Uterus (tissue), 2 donors: ENCODE measurements at regions not wholly inside any gene's neighbourhood (a gene's known extent, or its start where the extent isn't known, plus 50 kb on each side); places are given as distances from the start of the nearest gene placed in this dataset.

ENCODE experiments used
- POLR2A ChIP-seq, 2 donors: fragments of 450-650 bp; IDR thresholded peaks; one replicate each; pipeline ENCODE4 v1.6.1; 2016; ENCODE audit warnings: antibody characterized with exemption in 2 of 2, mild to moderate bottlenecking in 1 of 2, moderate library complexity in 1 of 2
- TF ChIP-seq, protein P1 (sequence below), 4 experiments: fragments of 200-600 bp in 2 of 4; fragments of 450-650 bp in 2 of 4; sonication (generic) in 2 of 4; IDR thresholded peaks; one replicate each; pipeline ENCODE4 v1.5.1; 2016 to 2019; ENCODE audit warnings: antibody characterized with exemption in 4 of 4, mild to moderate bottlenecking in 2 of 4, moderate library complexity in 1 of 4

DNA sequence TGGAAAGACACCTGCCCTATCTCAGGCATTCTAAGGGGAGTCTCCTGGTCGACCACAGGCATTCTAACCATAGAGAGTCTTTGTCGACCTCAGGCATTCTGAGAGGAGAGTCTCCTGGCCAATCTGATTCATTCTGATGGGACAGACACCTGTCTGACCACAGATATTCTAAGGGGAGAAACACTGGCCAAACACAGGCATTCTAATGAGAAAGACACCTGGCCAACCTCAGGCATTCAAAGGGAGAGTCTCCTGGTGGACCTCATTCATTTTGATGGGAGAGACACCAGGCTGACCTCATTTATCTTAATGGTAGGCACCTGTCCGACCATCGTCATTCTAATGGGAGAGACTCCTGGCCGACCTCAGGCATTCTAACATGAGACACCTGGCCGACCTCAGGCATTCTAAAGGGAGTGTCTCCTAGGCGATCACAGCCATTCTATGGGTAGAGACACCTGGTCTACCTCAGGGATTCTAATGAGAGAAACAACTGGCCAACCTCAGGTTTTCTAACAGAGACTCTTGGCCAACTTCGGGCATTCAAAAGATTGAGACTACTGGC is 1351.5 kb downstream of the UQCRFS1 start:
- TF ChIP-seq, protein P1, sequence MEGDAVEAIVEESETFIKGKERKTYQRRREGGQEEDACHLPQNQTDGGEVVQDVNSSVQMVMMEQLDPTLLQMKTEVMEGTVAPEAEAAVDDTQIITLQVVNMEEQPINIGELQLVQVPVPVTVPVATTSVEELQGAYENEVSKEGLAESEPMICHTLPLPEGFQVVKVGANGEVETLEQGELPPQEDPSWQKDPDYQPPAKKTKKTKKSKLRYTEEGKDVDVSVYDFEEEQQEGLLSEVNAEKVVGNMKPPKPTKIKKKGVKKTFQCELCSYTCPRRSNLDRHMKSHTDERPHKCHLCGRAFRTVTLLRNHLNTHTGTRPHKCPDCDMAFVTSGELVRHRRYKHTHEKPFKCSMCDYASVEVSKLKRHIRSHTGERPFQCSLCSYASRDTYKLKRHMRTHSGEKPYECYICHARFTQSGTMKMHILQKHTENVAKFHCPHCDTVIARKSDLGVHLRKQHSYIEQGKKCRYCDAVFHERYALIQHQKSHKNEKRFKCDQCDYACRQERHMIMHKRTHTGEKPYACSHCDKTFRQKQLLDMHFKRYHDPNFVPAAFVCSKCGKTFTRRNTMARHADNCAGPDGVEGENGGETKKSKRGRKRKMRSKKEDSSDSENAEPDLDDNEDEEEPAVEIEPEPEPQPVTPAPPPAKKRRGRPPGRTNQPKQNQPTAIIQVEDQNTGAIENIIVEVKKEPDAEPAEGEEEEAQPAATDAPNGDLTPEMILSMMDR (IDR thresholded peaks at IDR 0.05): no peak
- TF ChIP-seq POLR2A (IDR thresholded peaks at IDR 0.05): no peak
